Left colon (tissue), 2 donors: ENCODE measurements at regions not wholly inside any gene's neighbourhood (a gene's known extent, or its start where the extent isn't known, plus 50 kb on each side); places are given as distances from the start of the nearest gene placed in this dataset.
A peak's percentile ranks its signal among the peaks of the same experiment; 100 is the strongest.
"Not testable (repeated sequence)": the region's sequence is repeated elsewhere in the genome, so short reads cannot be mapped to it uniquely, and the experiment has no call there.

Experiments used
- ATAC-seq: fragments of 200-7000 bp; cut with Tn5 transposase; one replicate; pipeline ENCODE4 v1.9.1; 2020; ENCODE audit warnings: mild to moderate bottlenecking, moderate library complexity
- DNase-seq, 2 donors: peaks; one replicate each; pipeline ENCODE4 v3.0.0-alpha.2; 2020
- intact Hi-C, 2 donors: fragments of 100-400 bp; cut with DNase I in 1 of 2; cut with micrococcal nuclease in 1 of 2; formaldehyde crosslinking; loops; one replicate each; pipeline versions ENCODE4 v1.11.2 to v1.14.0; 2022; cut with DNase I, micrococcal nuclease
- donor health status: DM: no; HTN: no; CAD: no.
- donor health status: DM: yes; HTN: yes; CAD: no.

GRCh38 chrX:55813150-55813549 is 95.6 kb downstream of the RRAGB start:
- ATAC-seq (no peak), DNase-seq (no peak)
- intact Hi-C loops, result no loop called here

- ATAC-seq (no peak), DNase-seq (no peak)
- intact Hi-C loops, result no loop called here
Measured at GRCh38 chrX:55815546-55815945, 98.0 kb downstream of the RRAGB start.

DNA sequence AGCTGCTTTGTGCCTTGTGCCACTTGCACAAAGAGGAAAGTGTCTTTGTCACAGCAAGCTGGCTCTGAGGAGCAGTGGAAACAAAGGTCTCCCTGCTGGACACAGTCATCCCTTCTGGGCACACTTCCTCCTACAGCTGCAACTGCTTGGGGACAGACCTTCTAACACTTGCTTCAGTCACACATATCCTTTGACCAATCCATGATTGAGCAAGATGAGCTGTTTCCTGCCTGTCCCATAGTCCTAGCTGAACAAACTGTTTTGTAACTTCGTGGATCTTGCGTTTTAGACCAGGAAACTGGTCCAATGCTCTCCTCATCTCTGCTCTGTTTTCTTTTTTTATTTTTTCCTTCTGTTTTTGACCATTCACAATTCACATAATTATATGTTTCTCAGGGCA is 98.5 kb downstream of the RRAGB start:
- no peak for ATAC-seq
- intact Hi-C loops, result no loop called here
- no peak for DNase-seq

DNA sequence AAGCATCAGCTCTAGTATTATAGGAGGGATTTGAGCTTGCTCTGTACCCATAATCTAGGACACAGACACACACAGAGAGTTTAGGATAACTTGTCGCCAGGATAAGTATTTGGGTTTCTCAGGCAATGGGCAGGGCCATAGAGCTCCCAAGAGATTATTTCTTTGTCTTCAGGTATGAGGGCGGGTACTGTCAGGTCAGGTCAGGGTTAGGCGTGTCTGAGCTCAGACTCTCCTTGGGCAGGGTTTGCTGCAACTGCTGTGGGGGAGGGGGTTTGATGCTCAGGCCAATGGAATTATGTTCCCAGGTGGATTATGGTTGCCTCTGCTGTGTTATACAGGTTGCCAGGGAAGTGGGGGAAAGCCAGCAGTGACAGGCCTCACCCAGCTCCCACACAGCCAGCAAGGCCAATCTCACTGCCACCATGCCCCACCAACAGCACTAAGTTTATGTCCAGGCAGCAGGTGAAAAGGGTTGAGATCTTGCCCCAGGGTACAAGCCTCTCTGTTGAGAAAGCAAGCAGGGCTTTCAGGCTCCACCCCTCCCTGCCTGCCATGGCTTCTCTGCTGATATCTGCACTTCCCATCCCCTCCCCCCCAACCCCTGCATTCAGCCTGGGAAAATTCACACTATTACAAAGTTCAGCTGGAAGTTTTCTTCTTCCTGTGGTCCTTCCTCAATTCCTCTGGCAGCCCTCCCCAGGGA is 101.3 kb downstream of the RRAGB start:
- intact Hi-C loops, result no loop called here
- ATAC-seq, result peak; percentile 40
- no peak for DNase-seq

DNA sequence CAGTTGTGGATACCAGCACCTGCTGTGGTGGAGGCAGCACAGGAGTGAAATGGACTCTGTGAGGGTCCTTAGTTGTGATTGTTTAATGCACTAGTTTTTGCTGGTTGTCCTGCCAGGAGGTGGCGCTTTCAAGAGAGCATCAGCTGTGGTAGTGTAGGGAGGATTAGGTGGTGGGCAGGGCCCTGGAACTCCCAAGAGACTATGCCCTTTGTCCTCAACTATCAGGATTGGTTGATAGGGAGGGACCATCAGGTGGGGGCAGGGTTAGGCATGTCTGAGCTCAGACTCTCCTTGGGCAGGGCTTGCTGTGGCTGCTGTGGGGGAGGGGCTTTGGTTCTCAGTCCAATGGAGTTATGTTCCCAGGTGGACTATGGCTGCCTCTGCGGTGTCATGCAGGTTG is 121.9 kb downstream of the RRAGB start:
- DNase-seq (peak; percentile 48 to 62), ATAC-seq (peak; percentile 99)
- intact Hi-C loops, result no loop called here

GRCh38 chrX:55841962-55842752 is 124.6 kb downstream of the RRAGB start:
- DNase-seq (no peak), ATAC-seq (no peak)
- intact Hi-C loops, result no loop called here

DNA sequence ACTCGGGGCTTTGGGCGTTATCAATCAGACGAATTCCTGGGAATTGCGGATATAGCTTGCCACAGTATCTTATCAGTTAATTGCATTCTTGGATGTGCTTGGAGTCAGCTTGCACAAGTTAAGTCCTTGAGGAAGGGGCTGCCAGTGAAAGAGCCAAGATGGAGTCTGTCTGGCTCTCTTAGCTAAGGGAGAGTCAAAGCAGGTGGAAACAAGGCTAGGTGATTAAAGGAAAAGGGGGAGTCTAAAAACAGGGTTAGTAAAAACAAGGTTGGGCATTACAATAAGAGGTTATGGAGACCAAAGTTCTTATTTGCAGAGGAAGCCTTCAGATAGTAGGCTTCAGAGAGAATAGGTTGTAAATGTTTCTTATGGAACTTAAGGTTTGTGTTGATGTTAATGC is 149.2 kb downstream of the RRAGB start:
- DNase-seq, intact Hi-C loops: not testable (repeated sequence)
- ATAC-seq, result peak; percentile 70

GRCh38 chrX:55867181-55867651 is 149.7 kb downstream of the RRAGB start:
- intact Hi-C loops, result no loop called here
- DNase-seq, result no peak
- ATAC-seq, result no peak

- DNase-seq (no peak), ATAC-seq (no peak)
- intact Hi-C loops, result no loop called here
Measured at GRCh38 chrX:55867708-55868107, 150.2 kb downstream of the RRAGB start.

DNA sequence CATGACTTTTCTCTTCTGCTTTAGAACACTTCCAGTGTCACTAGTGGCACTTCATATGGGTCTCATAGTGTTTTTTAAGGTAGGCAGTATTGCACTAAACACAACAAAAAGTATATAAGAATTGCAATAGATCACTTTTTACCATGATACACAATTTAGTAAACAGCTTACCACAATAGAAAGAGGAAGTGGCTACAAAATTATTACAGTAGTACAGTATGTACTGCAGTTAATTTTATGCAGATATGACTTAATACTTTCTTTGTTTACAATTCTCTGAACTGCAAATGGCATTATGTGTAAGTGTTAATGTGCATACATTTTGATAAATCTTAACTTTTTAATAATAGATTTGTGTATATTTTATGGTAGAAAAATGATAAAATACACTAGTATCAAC is 157.3 kb downstream of the RRAGB start:
- no peak for DNase-seq
- no peak for ATAC-seq
- intact Hi-C loops, result no loop called here

- DNase-seq, intact Hi-C loops, ATAC-seq: not testable (repeated sequence)
Measured at GRCh38 chrX:55883541-55883940, 166.0 kb downstream of the RRAGB start.

GRCh38 chrX:55907968-55908607 is 190.5 kb downstream of the RRAGB start:
- DNase-seq (peak; percentile 69 to 76), ATAC-seq (peak; percentile 83)
- intact Hi-C loops, result no loop called here

DNA sequence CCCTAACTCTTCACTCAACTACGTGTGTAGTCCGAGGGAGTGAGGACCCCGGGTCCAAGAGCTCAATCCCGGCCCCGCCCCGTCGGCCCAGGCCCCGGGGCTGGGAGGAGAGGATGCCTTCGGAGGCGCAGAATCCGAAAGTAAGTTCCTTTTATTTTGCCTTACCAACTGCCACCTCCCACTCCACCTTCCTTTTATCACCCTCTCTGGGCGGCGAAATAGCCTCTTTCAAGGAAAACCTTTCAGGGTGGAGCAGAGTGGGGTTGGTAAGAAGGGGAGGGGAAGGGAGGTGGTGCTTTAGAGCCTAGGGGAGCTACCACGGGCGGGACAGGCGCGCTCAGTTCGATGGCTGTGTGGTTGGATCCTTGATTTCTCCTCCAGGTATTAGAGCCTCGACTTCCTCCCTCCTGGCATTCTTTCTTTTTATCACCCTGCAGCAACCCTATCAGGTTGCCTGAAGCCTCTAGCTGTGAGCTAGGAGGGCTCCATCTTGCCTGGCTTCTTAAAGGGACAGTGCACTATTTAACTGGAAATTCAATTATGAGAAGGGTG is 191.2 kb downstream of the RRAGB start:
- DNase-seq, result peak; percentile 36 to 44
- intact Hi-C loops, result no loop called here

DNA sequence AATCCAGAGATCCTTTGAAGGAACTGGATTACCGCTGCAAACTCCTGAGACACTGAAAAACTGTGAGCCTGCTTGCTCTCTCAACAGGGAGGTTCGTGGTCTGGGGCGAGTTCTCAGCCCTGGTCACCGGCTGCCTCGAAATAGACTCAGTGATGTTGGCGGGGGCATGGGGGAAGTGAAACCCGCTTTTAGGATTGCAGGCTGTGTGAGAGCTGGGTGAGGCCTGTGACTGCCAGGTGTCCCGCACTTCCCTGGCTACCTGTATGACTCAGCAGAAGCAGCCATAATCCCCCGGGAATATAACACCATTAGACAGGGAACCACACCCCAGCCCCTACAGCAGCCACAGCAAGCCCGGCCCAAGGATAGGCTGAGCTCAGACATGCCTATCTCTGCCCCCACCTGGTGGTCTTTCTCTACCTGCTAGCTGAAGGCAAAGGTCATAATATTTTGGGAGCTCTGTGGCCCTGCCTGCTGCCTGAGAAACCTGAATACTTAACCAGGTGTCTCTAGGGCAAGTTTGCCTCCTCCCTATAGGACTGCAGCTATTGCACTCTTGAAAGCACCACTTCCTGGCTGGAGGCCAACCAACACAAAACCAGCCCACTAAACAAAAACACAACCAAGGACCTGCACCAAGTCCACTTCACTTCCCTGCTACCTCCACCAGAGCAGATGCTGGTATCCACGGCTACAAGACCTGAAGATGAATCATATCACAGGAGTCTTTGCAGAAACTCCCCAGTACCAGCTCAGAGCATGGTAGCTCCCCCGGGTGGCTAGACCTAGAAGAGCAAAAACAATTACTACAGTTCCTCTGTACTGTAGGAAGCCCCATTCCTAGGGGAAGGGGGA is 202.0 kb downstream of the RRAGB start:
- intact Hi-C loops, result no loop called here
- DNase-seq (peak; percentile 23 to 36), ATAC-seq (no peak)

More for the DNA sequence above, 191.2 kb downstream of the RRAGB start:
- peak; percentile 77 for ATAC-seq

- ATAC-seq (no peak), DNase-seq (no peak)
- intact Hi-C loops, result no loop called here
Measured at GRCh38 chrX:55924574-55924973, 207.0 kb downstream of the RRAGB start.

DNA sequence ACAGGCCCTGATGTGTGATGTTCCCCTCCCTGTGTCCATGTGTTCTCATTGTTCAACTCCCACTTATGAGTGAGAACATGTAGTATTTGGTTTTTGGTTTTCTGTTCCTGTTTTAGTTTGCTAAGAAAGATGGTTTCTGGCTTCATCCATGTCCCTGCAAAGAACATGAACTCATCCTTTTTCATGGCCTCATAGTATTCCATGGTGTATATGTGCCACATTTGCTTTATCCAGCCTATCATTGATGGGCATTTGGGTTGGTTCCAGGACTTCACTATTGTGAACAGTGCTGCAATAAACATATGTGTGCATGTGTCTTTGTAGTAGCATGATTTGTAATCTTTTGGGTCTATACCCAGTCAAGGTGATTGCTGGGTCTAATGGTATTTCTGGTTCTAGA is 211.0 kb downstream of the RRAGB start:
- intact Hi-C loops, DNase-seq, ATAC-seq: not testable (repeated sequence)
